ENCODE measurements at regions not wholly inside any gene's neighbourhood (a gene's known extent, or its start where the extent isn't known, plus 50 kb on each side); places are given as distances from the start of the nearest gene placed in this dataset.

- TF ChIP-seq ZNF426 (tag by site-specific recombination; IDR thresholded peaks at IDR 0.05) (no peak), ZNF404 (tag by site-specific recombination; IDR thresholded peaks at IDR 0.05) (no peak), ZNF776 (tag by site-specific recombination; IDR thresholded peaks at IDR 0.05; ENCODE audit: borderline replicate concordance) (no peak), ZNF23 (tag by site-specific recombination; IDR thresholded peaks at IDR 0.05; ENCODE audit: borderline replicate concordance) (no peak), OVOL3 (tag by site-specific recombination; IDR thresholded peaks at IDR 0.05) (no peak), FEZF1 (tag by site-specific recombination; IDR thresholded peaks at IDR 0.05) (no peak), ZNF280C (tag by site-specific recombination; IDR thresholded peaks at IDR 0.05) (no peak), ZNF837 (tag by site-specific recombination; IDR thresholded peaks at IDR 0.05) (no peak)
Measured at GRCh38 chr2:66331176-66331575, 103.7 kb upstream of the MEIS1 start (continued).

- Histone ChIP-seq H3K4me1 (ENCODE audit: control insufficient read depth, insufficient read depth, low read length) (peaks cover 17% of the 10 kb centered on the region), H3K4me3 (ENCODE audit: low read depth, low read length) (no peak overlapping the region), H3K27ac (ENCODE audit: extremely low read depth, low read depth, low read length) (no peak overlapping the region), H3K9me3 (ENCODE audit: control insufficient read depth, insufficient read depth, low read depth, low read length) (no peaks in the 10 kb centered on the region), H3K36me3 (ENCODE audit: control insufficient read depth in 2 of 2, insufficient read depth in 1 of 2, low read length in 2 of 2) (no peaks in the 10 kb centered on the region)
- CTCF ChIA-PET, result interaction anchor here (0.6 kb wide), 2 partner anchors 108 to 1764 kb away, joined by 3 to 7 read pairs; no protein-coding TSS in a partner anchor
- POLR2A ChIA-PET, result no interaction called here
- no peak for TF ChIP-seq PRDM10 (tag by site-specific recombination; IDR thresholded peaks at IDR 0.05)
- TF ChIP-seq SCRT1 (tag by site-specific recombination; IDR thresholded peaks at IDR 0.05; ENCODE audit: borderline replicate concordance), result no peak
- no peak for TF ChIP-seq SP2 (tag by site-specific recombination; IDR thresholded peaks at IDR 0.05)
- TF ChIP-seq ZNF776 (tag by site-specific recombination; IDR thresholded peaks at IDR 0.05; ENCODE audit: borderline replicate concordance), result no peak
- TF ChIP-seq ZNF701 (tag by site-specific recombination; IDR thresholded peaks at IDR 0.05), result no peak
- TF ChIP-seq ZBTB11 (tag by site-specific recombination; conservative IDR thresholded peaks at IDR 0.05; ENCODE audit: low read depth), result no peak
- no peak for TF ChIP-seq ZNF664 (tag by site-specific recombination; IDR thresholded peaks at IDR 0.05)
- TF ChIP-seq ZNF514 (tag by site-specific recombination; IDR thresholded peaks at IDR 0.05), result no peak
- no peak for TF ChIP-seq ZNF777 (tag by site-specific recombination; IDR thresholded peaks at IDR 0.05; ENCODE audit: borderline replicate concordance)
- TF ChIP-seq KLF16 (tag by site-specific recombination; IDR thresholded peaks at IDR 0.05), result no peak
- no peak for TF ChIP-seq OVOL3 (tag by site-specific recombination; IDR thresholded peaks at IDR 0.05)
Measured at GRCh38 chr2:66329081-66329605, 105.8 kb upstream of the MEIS1 start.
